ENCODE measurements at regions not wholly inside any gene's neighbourhood (a gene's known extent, or its start where the extent isn't known, plus 50 kb on each side); places are given as distances from the start of the nearest gene placed in this dataset.

- TF ChIP-seq TAF1 (conservative IDR thresholded peaks at IDR 0.05), result no peak
- no peak for TF ChIP-seq NR2F2 (IDR thresholded peaks at IDR 0.05)
- TF ChIP-seq RAD21 (IDR thresholded peaks at IDR 0.05), result no peak
These were observed 1073.4 kb downstream of the NLGN4X start (continued) for GRCh38 chrX:5155301-5155700.

DNA sequence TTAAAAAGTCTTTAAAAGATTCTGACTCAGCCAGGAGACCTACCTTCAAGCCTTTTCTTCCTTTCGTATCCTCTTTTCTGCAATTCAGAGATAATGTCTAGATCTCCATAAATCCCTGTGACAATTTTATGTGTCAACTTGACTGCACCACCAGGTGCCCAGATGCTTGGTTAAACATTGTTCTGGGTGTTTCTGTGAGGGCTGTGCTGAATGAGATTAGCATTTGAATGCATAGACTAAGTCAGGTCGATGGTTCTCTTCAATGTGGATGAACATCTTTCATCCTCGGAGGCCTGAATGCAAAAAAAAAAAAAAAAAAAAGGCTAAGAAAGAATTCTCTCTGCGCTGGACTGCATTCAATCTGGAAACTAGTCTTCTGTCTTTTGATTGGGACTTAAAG, 1082.7 kb downstream of the NLGN4X start:
- no peak overlapping the region for H3K4me3 ChIP-seq (ENCODE audit: low read depth in 1 of 3, low read length in 3 of 3)
- WGBS, result 66% methylated on average over 4 of the region's 4 CpGs
- TF ChIP-seq HNF4A (conservative IDR thresholded peaks at IDR 0.05), result no peak
- TF ChIP-seq, protein P1, sequence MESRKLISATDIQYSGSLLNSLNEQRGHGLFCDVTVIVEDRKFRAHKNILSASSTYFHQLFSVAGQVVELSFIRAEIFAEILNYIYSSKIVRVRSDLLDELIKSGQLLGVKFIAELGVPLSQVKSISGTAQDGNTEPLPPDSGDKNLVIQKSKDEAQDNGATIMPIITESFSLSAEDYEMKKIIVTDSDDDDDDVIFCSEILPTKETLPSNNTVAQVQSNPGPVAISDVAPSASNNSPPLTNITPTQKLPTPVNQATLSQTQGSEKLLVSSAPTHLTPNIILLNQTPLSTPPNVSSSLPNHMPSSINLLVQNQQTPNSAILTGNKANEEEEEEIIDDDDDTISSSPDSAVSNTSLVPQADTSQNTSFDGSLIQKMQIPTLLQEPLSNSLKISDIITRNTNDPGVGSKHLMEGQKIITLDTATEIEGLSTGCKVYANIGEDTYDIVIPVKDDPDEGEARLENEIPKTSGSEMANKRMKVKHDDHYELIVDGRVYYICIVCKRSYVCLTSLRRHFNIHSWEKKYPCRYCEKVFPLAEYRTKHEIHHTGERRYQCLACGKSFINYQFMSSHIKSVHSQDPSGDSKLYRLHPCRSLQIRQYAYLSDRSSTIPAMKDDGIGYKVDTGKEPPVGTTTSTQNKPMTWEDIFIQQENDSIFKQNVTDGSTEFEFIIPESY (IDR thresholded peaks at IDR 0.05), result no peak
- TF ChIP-seq, protein P2, sequence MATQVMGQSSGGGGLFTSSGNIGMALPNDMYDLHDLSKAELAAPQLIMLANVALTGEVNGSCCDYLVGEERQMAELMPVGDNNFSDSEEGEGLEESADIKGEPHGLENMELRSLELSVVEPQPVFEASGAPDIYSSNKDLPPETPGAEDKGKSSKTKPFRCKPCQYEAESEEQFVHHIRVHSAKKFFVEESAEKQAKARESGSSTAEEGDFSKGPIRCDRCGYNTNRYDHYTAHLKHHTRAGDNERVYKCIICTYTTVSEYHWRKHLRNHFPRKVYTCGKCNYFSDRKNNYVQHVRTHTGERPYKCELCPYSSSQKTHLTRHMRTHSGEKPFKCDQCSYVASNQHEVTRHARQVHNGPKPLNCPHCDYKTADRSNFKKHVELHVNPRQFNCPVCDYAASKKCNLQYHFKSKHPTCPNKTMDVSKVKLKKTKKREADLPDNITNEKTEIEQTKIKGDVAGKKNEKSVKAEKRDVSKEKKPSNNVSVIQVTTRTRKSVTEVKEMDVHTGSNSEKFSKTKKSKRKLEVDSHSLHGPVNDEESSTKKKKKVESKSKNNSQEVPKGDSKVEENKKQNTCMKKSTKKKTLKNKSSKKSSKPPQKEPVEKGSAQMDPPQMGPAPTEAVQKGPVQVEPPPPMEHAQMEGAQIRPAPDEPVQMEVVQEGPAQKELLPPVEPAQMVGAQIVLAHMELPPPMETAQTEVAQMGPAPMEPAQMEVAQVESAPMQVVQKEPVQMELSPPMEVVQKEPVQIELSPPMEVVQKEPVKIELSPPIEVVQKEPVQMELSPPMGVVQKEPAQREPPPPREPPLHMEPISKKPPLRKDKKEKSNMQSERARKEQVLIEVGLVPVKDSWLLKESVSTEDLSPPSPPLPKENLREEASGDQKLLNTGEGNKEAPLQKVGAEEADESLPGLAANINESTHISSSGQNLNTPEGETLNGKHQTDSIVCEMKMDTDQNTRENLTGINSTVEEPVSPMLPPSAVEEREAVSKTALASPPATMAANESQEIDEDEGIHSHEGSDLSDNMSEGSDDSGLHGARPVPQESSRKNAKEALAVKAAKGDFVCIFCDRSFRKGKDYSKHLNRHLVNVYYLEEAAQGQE (IDR thresholded peaks at IDR 0.05), result no peak
- no peak for TF ChIP-seq FOXA2 (IDR thresholded peaks at IDR 0.05)
- TF ChIP-seq GABPA (IDR thresholded peaks at IDR 0.05 in 1 of 2, conservative IDR thresholded peaks at IDR 0.05 in 1 of 2), result no peak
- TF ChIP-seq FOXA1 (IDR thresholded peaks at IDR 0.05), result no peak
- TF ChIP-seq YY1 (IDR thresholded peaks at IDR 0.05), result no peak
- TF ChIP-seq HNF4G (IDR thresholded peaks at IDR 0.05), result no peak
- TF ChIP-seq, protein P3, sequence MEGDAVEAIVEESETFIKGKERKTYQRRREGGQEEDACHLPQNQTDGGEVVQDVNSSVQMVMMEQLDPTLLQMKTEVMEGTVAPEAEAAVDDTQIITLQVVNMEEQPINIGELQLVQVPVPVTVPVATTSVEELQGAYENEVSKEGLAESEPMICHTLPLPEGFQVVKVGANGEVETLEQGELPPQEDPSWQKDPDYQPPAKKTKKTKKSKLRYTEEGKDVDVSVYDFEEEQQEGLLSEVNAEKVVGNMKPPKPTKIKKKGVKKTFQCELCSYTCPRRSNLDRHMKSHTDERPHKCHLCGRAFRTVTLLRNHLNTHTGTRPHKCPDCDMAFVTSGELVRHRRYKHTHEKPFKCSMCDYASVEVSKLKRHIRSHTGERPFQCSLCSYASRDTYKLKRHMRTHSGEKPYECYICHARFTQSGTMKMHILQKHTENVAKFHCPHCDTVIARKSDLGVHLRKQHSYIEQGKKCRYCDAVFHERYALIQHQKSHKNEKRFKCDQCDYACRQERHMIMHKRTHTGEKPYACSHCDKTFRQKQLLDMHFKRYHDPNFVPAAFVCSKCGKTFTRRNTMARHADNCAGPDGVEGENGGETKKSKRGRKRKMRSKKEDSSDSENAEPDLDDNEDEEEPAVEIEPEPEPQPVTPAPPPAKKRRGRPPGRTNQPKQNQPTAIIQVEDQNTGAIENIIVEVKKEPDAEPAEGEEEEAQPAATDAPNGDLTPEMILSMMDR (IDR thresholded peaks at IDR 0.05; ENCODE audit: low read depth, low read length, missing input control), result no peak
- no peak for TF ChIP-seq NR2F2 (IDR thresholded peaks at IDR 0.05)
- TF ChIP-seq EGR1 (IDR thresholded peaks at IDR 0.05; ENCODE audit: low read depth in 2 of 2), result no peak
- no peak for TF ChIP-seq RXRA (IDR thresholded peaks at IDR 0.05)
- no peak for TF ChIP-seq JUND (IDR thresholded peaks at IDR 0.05)
- TF ChIP-seq RAD21 (IDR thresholded peaks at IDR 0.05), result no peak
- no peak for TF ChIP-seq TAF1 (conservative IDR thresholded peaks at IDR 0.05)
- H3K27ac ChIP-seq (ENCODE audit: low read depth in 1 of 2, low read length in 2 of 2), result no peak overlapping the region
- no peaks in the 10 kb centered on the region for H3K36me3 ChIP-seq (ENCODE audit: control insufficient read depth in 4 of 4, insufficient read depth in 3 of 4, low read depth in 1 of 4, low read length in 3 of 4)
- H3K9me3 ChIP-seq (ENCODE audit: control insufficient read depth in 4 of 4, low read length in 3 of 4), result no peaks in the 10 kb centered on the region
- no peak for DNase-seq (ENCODE audit: low spot score)
- no peaks in the 10 kb centered on the region for H3K4me1 ChIP-seq (ENCODE audit: control insufficient read depth in 4 of 4, insufficient read depth in 4 of 4, low read length in 3 of 4)
- no peaks in the 10 kb centered on the region for H3K27me3 ChIP-seq (ENCODE audit: control insufficient read depth in 4 of 4, insufficient read depth in 4 of 4, low read length in 3 of 4)
- no peak overlapping the region for H3K9ac ChIP-seq (ENCODE audit: low read depth in 1 of 2, low read length in 2 of 2)

DNA sequence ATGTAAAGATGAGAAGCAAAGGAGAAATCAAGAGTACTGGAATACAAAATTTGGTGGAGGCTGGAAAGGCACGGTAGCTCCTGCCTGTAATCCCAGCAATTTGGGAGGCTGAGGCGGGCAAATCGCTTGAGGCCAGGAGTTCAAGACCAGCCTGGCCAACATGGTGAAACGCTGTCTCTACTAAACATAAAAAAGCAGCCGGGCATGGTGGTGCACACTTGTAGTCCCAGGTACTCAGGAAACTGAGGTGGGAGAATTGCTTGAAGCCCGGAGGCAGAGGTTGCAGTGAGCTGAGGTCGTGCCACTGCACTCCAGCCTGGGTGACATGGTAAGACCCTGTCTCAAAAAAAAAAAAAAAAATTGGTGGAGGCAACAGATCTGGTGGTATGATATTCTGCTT, 1086.0 kb downstream of the NLGN4X start:
- no peaks in the 10 kb centered on the region for H3K4me1 ChIP-seq (ENCODE audit: control insufficient read depth in 4 of 4, insufficient read depth in 4 of 4, low read length in 3 of 4)
- WGBS, result 84% methylated on average over 7 of the region's 7 CpGs
- no peaks in the 10 kb centered on the region for H3K27me3 ChIP-seq (ENCODE audit: control insufficient read depth in 4 of 4, insufficient read depth in 4 of 4, low read length in 3 of 4)
- no peak for TF ChIP-seq RXRA (IDR thresholded peaks at IDR 0.05)
- no peak for TF ChIP-seq EGR1 (IDR thresholded peaks at IDR 0.05; ENCODE audit: low read depth in 2 of 2)
- TF ChIP-seq FOXA1 (IDR thresholded peaks at IDR 0.05), result no peak
- TF ChIP-seq HNF4A (conservative IDR thresholded peaks at IDR 0.05), result no peak
- no peak overlapping the region for H3K27ac ChIP-seq (ENCODE audit: low read depth in 1 of 2, low read length in 2 of 2)
- no peak for DNase-seq (ENCODE audit: low spot score)
- no peaks in the 10 kb centered on the region for H3K36me3 ChIP-seq (ENCODE audit: control insufficient read depth in 4 of 4, insufficient read depth in 3 of 4, low read depth in 1 of 4, low read length in 3 of 4)
- no peak overlapping the region for H3K4me3 ChIP-seq (ENCODE audit: low read depth in 1 of 3, low read length in 3 of 3)
- no peaks in the 10 kb centered on the region for H3K9me3 ChIP-seq (ENCODE audit: control insufficient read depth in 4 of 4, low read length in 3 of 4)
- H3K9ac ChIP-seq (ENCODE audit: low read depth in 1 of 2, low read length in 2 of 2), result no peak overlapping the region

Measured in liver (tissue), 8 donors.